PC-9 (cell line): ENCODE measurements at regions not wholly inside any gene's neighbourhood (a gene's known extent, or its start where the extent isn't known, plus 50 kb on each side); places are given as distances from the start of the nearest gene placed in this dataset.

ENCODE experiments used
- CTCF ChIP-seq: fragments of 200-600 bp; sonication (generic); conservative IDR thresholded peaks from 2 replicates; pipeline ENCODE4 v1.6.1; 2017; ENCODE audit warnings: mixed run types, antibody characterized with exemption, mild to moderate bottlenecking, moderate library complexity
- EZH2 ChIP-seq: fragments of 200-600 bp; sonication (generic); IDR thresholded peaks from 2 replicates; pipeline ENCODE4 v1.8.0; 2017; ENCODE audit warnings: antibody characterized with exemption, low read depth

- TF ChIP-seq CTCF (no peak), EZH2 (no peak)
Observed at GRCh38 chr2:239666855-239667376, 266.1 kb upstream of the HDAC4 start.
